GM19035 (cell line): ENCODE measurements at regions not wholly inside any gene's neighbourhood (a gene's known extent, or its start where the extent isn't known, plus 50 kb on each side); places are given as distances from the start of the nearest gene placed in this dataset.
"Not testable (repeated sequence)": the region's sequence is repeated elsewhere in the genome, so short reads cannot be mapped to it uniquely, and the experiment has no call there.

Experiments
- ATAC-seq: cut with Tn5 transposase; IDR thresholded peaks from one replicate; pipeline ENCODE4 v1.9.1; 2021; ENCODE audit not compliant: unreplicated experiment

GRCh38 chr15:62406305-62406891 is 241.3 kb upstream of the C2CD4B start:
- no peak for ATAC-seq

DNA sequence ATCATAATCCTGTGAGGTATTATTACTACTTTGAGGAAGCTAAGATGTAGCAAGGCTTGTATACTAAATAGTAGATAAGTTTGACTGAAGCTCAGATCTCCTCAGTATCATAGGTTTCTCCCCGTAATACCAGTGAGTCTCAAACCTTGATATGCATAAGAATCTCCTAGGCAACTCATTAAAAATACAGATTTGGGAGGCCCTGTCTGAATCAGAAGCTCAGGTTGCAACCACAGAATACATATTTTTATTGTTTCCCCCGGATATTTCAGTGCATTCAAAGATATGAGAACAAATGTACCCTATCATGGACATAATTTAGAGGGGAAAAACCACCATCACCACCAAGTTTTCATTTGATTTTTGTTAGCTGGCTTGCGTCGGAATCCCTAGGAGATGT is 242.1 kb upstream of the C2CD4B start:
- ATAC-seq: no peak

- no peak for ATAC-seq
Observed at GRCh38 chr15:62407962-62408361, 242.9 kb upstream of the C2CD4B start.

GRCh38 chr15:62409466-62409865 is 244.4 kb upstream of the C2CD4B start:
- no peak for ATAC-seq

DNA sequence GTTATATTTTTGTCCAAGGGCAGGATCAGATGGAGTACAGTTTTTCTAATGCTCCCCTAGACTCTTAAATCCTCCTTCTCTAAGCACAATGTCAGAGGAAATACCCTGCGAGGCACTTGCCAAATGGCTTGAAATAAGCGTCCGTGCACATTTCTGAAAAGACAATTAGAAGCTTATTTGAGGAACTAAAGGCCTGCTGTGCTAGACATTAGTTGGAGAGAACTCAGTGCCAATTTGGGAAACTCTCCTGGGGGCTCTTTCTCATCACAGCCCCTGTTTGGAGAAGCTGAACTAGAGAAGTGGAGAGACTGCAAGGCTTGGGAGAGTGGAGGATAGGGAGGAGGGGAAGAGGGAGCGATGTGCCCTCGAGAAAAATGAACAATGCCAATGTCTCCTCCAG is 247.6 kb upstream of the C2CD4B start:
- no peak for ATAC-seq

DNA sequence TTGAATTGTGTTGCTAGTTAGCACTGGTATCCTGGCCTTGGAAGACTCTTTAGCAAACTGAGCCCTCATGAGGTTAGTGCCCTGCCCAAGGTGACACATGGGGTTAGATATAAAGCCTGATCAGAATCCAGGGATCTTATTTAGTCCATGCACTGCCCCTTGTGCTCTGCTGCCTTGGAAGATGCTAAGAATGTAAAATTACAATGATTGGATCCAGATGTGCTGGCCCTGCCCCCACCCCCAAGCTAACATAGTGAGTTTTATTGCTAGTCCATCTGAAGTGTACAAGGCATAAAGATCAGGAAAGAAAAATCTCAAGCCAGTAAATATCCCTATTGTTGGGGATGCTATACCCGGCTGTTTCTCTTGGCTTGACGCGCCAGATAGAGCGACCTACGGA is 248.1 kb upstream of the C2CD4B start:
- no peak for ATAC-seq

DNA sequence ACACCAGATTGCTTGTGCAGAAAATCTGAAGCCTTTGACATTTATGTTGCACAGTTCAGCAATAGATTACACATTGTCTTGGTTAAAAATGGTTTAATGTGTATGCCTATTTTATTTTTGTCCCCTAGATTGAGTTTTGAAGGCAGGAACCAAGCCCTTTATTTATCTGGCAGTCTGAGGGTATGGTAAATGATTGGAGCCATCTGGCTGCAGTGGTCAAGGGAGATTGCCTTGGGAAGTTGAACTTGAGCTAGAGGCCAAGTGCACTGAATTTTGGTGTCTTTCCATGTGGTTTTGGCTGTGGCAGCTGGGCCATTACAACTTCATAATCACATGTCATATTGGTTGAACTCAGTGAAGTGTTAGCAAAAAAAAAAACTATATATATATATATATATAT is 248.7 kb upstream of the C2CD4B start:
- no peak for ATAC-seq

DNA sequence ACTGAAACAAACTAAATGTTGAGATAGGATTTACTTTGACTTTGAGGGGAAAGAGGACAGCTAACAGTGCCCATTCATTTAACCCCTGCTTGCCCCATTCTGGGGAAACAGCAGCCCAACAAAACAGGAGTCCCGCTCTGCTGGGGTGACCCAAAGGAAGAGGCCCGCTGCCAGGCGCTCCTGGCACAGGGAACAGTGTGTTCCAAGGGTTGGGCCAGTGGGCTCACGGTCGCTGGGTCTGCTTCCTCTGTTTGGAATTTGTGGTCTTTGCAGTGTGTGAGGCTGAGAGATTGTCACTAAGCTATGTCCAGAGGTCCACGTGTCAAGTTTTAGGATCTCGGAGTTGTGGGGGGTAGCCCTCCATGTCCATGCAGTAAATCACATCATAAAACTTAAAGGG is 250.4 kb upstream of the C2CD4B start:
- ATAC-seq: no peak

- ATAC-seq: no peak
Observed at GRCh38 chr15:62416526-62416925, 251.4 kb upstream of the C2CD4B start.

GRCh38 chr15:62417439-62417838 is 252.4 kb upstream of the C2CD4B start:
- ATAC-seq: no peak

GRCh38 chr15:62418496-62418895 is 253.4 kb upstream of the C2CD4B start:
- not testable (repeated sequence) for ATAC-seq

- no peak for ATAC-seq
Observed at GRCh38 chr15:62419192-62419591, 254.1 kb upstream of the C2CD4B start.

- ATAC-seq: not testable (repeated sequence)
Observed at GRCh38 chr15:62420371-62420770, 255.3 kb upstream of the C2CD4B start.

GRCh38 chr15:62421289-62421688 is 256.2 kb upstream of the C2CD4B start:
- no peak for ATAC-seq

- ATAC-seq: no peak
Observed at GRCh38 chr15:62426387-62426956, 261.4 kb upstream of the C2CD4B start.

- ATAC-seq: no peak
Observed at GRCh38 chr15:62428259-62428658, 263.2 kb upstream of the C2CD4B start.

DNA sequence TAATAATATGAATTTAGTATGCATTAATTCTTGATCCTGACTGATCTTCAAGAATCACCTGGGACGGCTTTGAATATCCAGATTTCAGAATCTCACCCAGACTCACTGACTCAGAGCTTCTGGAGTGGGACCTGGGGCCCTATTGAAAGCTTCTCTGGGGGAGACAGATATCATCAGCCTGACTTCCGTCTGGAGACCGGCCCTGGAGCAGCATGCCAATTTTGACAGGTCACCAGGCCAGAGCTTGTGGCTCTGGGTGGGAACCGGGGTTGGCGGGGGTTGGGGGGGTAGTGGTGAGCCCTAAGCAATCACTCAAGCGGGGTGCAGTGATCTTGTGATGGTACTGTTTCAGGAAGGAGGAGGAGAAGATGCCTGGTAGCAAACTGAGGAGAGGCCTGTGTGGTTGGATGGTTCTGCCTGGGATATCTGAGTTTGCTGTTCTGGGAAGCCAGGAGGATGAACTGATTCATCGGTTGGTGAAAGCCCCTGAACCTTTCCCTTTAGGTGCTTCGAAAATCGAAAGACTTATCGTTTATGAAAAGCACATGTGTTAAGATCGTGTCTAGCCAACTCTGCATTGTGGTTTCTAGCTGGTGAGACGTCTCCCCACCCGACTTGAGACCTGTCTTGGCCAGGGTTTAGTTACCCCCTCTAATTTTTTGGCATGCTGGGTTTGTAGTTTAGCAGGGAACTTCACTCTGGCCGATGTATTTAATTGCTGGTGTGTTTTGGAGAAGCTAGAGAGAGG is 263.9 kb upstream of the C2CD4B start:
- ATAC-seq: no peak

- ATAC-seq: no peak
Observed at GRCh38 chr15:62430056-62430455, 265.0 kb upstream of the C2CD4B start.

- no peak for ATAC-seq
Observed at GRCh38 chr15:62430552-62430951, 265.5 kb upstream of the C2CD4B start.

- no peak for ATAC-seq
Observed at GRCh38 chr15:62431008-62431797, 266.1 kb upstream of the C2CD4B start.

GRCh38 chr15:62431817-62432216 is 266.7 kb upstream of the C2CD4B start:
- no peak for ATAC-seq
